ENCODE measurements at regions not wholly inside any gene's neighbourhood (a gene's known extent, or its start where the extent isn't known, plus 50 kb on each side); places are given as distances from the start of the nearest gene placed in this dataset.

DNA sequence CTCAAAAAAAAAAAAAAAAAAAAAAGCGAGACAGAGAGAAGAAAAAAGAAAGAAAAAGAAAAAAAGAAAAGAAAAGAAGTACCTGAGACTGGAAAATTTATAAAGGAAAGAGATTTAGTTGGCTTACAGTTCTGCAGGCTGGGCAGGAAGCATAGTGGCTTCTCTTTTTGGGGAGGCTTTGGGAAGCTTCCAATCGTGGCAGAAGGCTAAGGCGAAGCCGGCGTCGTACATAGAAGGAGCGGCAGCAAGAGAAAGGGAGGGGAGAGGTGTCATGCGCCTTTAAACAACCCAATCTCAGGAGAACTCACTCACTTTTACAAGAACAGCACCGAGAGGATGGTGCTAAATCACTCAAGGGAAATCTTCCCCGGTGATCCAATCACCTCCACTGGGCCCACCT, 272.1 kb upstream of the FOXK1 start:
- Histone ChIP-seq H3K18ac (ENCODE audit: insufficient read length, low read depth, low read length) (no peak overlapping the region), H2BK20ac (ENCODE audit: low read depth, low read length, poor library complexity, severe bottlenecking) (no peak overlapping the region), H2BK5ac (ENCODE audit: insufficient read length, low read length) (no peak overlapping the region), H3T11ph (ENCODE audit: low read length) (no peak overlapping the region), H3K9ac (ENCODE audit: extremely low read depth, insufficient read length, low read length) (no peak overlapping the region), H2BK12ac (ENCODE audit: insufficient read length, low read depth, low read length) (no peak overlapping the region), H3K4ac (ENCODE audit: low read depth, low read length) (no peak overlapping the region), H3K56ac (ENCODE audit: insufficient read length, low read depth, low read length) (no peak overlapping the region), H4K20me1 (ENCODE audit: control insufficient read depth, insufficient read depth, insufficient read length) (no peaks in the 10 kb centered on the region), H3K4me1 (ENCODE audit: insufficient read depth, low read length) (no peaks in the 10 kb centered on the region), H4K5ac (ENCODE audit: insufficient read length, low read depth, low read length) (no peak overlapping the region), H2BK120ac (ENCODE audit: low read depth, low read length, poor library complexity, severe bottlenecking) (no peak overlapping the region), H2BK15ac (ENCODE audit: low read depth, low read length) (no peak overlapping the region), H3K9me3 (ENCODE audit: control insufficient read depth, low read depth, low read length) (no peaks in the 10 kb centered on the region), H3K27ac (ENCODE audit: insufficient read length, low read depth, low read length) (no peak overlapping the region), H2AFZ (ENCODE audit: low read length) (no peak overlapping the region), H4K8ac (replicated peaks; ENCODE audit: insufficient read length, low read depth, low read length) (no peak overlapping the region), H3K79me1 (ENCODE audit: insufficient read depth, low read depth, low read length, poor library complexity, severe bottlenecking) (no peaks in the 10 kb centered on the region), H3K4me2 (ENCODE audit: insufficient read depth, insufficient read length, low read length) (no peak overlapping the region), H3K27me3 (ENCODE audit: insufficient read depth, low read length) (no peaks in the 10 kb centered on the region), H3K79me2 (ENCODE audit: insufficient read depth, low read length) (no peaks in the 10 kb centered on the region), H3K23ac (ENCODE audit: insufficient read length, low read depth, low read length) (no peak overlapping the region), H3K23me2 (ENCODE audit: insufficient read length, low read depth, low read length, poor library complexity, severe bottlenecking) (no peaks in the 10 kb centered on the region), H3K14ac (ENCODE audit: insufficient read depth, low read length) (no peak overlapping the region), H4K91ac (ENCODE audit: insufficient read length, low read depth, low read length) (no peak overlapping the region), H2AK5ac (ENCODE audit: insufficient read length, low read length) (no peak overlapping the region)
- Mint-ChIP-seq H3K27ac (no peak overlapping the region), H3K4me3 (no peak overlapping the region), H3K4me1 (no peaks in the 10 kb centered on the region), H3K36me3 (ENCODE audit: insufficient read depth in 1 of 3, low read depth in 3 of 3) (peaks cover 0 to 4% (median 0%) of the 10 kb centered on the region in 3 experiments; a peak in 4 of 7 replicates), H3K27me3 (ENCODE audit: low read depth) (peaks cover 7% of the 10 kb centered on the region), H3K9me3 (peaks cover 6 to 74% of the 10 kb centered on the region in 2 experiments)
- no CpG with 5 or more reads among the region's 10 CpGs for WGBS (ENCODE audit: extremely low coverage, insufficient read length, low lambda C conversion rate)
- no peak for DNase-seq
- TF ChIP-seq CTCF (conservative IDR thresholded peaks at IDR 0.05), result no peak

All from H9 (cell line).